Stimulated activated CD8-positive, alpha-beta memory T cell treated with anti-CD3 and anti-CD28 coated beads, Interleukin-2, amount 100 ng/mL, for 48 hours (primary cell): ENCODE measurements at regions not wholly inside any gene's neighbourhood (a gene's known extent, or its start where the extent isn't known, plus 50 kb on each side); places are given as distances from the start of the nearest gene placed in this dataset.

ENCODE experiments used
- DNase-seq, 2 donors: peaks; one replicate each; pipeline ENCODE4 v3.0.0-alpha.2; 2020; ENCODE audit warnings: low read depth in 2 of 2

DNA sequence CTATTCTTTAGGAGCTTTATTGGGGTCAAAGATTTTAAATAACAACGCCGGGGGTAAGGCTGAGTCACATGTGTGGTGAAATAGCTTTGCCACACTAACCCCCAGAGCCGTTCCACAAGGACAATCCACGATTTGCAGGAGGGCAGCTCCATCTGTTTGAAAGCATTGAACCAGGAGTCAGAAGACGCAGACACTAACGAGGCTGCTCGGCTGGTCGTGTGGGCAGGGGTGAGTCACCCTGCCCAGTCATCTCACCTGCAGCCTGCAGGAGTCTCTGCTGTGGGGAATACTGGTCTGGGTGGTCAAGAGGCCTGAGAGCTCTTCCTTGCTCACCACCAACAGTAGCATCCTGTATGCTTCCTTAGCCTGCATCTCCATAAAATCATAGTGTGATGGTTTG, 149.2 kb upstream of the NCK2 start:
- DNase-seq: no peak

DNA sequence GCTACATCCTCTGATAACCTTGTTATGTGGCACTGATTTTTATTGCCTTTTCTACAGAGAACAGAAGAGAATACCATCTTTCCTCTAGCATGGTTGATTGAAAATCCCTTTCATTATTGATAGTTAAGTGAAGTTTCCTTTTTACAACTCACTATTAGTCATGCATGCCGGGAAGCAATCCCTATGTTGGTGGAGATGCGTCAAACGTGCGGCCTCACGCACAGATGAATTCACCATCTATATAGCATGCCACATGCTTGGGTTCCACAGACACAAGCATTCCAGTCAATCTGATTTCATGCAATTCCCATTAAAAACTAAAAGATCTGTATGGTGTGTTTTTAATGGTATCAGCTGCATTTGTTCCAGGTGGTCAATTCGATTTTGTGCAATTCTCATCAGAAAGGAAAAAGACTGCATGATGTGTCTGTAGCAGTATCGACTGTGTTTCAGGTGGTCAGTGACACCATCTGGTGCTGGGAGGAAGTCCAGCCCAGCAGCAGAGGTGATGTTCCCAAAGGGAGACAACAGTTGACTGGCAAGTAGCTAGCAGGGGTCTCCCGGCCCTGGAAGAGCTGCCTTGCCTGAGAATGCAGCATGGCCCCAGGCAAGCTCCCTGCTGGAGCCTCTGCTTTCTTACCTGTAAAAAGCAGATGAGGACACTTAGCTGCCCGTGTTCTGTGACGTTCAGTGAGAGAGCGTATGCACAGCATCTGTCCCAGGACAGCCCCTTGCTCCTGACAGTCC, 151.3 kb upstream of the NCK2 start:
- DNase-seq: no peak

DNA sequence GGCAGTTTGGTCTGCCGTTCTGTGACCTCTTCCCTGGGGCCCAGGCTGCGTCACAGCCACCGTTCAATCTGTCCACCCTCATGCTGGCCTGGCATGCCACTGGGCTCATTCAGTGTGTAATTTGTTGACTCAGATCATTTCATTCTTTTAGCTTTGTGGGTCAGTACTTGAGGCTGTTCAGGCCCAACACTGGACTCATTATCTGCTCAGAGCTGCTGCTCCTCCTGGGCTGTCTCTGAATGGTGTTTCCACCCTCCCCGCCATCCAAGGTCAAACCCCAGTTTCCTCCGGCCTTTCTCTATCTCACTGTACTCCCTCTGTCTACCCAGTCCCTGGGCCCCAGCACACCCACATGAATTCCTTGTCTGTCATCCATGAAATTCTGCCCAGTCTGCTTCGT, 152.4 kb upstream of the NCK2 start:
- no peak for DNase-seq

DNA sequence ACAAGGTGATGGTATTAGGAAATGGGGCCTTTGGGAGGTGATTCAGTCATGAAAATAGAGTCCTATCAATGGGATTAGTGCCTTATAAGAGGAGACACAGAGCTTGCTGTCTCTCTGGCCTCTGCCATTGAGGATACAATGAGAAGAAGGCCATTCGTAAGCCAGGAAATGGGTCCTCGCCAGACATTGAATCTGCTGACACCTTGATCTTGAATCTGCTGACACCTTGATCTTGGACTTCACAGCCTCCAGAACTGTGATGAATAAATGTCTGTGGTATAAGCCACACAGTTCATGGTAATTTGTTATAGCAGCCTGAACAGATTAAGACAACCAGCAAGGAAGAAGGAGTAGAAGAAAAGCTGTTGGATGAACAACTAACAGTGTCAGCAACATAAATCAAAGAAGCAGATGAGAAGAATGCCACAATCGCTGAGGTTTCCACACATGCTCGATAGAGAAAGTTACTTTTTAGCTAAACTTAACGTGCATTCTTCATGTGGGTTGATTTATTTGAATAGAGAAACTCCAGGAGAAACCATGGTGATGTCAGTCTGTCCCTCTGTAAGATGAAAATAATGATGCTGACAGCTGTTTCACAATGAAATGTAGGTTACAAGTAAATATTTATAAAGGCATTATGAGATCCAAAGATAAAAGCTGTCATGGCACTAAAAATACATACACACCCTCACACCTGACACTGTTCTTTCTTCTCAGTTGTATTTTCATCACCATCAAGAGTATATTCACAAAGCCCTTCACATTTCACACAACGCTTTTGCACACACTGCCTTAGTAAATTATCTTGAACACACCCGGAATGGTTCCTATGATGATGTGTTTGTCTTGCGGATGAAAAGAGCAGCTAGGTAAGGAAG, 153.7 kb upstream of the NCK2 start:
- no peak for DNase-seq

DNA sequence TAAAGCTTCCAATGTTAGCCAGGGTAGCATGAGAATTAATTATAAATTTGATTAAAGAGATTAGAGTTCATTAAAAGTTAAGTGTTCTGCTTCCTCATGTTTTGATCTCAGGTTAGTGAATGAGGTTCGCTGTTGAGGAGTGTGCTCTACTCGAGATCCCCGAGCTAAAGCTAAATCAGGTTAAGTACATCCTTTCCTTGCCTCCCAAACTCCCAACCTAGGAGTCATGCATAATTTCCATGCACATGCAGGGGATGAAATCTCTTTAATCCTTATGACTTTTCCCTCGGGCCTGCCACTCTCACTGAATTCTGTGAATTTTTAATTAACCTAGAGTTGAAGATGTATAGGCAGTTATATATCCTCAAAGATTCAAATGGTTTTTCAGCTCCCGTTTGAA, 156.1 kb upstream of the NCK2 start:
- no peak for DNase-seq

DNA sequence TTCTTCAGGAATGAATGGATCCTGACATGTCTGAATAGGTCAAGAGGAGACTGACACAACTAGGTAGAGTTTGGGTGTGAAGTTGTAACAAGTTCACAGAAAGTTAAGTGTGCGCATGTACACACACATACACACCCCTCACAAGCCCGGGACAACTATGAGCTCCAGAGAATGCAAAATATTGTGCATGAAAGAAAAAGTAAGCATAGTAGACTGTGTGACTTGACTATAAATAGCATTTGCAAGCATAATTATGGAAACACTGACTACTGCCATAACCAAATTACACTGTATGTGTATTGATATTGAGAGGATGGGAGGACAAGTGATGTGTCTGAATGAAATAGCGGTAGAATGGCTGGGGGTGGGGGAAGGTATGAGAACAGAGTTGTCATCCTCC, 157.1 kb upstream of the NCK2 start:
- no peak for DNase-seq

DNA sequence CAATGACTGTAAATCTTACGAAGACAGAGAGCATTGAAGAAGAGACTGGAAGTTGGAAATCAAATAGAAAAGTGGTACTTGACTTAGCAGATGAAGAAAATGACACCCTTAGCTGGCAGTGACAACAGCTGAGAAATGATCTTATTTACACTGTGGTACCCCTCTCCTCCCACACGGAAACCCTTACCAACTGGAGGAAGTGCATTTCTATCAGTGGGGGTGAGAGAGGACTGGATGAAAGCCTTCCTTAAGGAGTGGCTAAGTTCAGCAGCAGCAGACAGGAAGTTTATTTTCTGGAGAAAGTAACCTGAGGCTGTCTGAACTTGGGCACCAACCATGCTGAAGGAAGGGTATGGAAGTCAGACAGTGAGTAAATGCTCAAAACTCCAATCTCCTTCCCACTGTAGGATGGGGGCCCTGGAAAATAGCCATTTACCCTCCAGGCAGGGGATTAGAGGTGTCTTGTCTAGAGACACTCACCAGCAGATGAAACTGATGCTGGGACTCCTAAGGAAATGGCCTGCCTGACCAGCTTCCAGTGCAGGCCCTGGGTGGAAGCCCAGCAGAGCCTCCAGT, 160.2 kb upstream of the NCK2 start:
- no peak for DNase-seq

DNA sequence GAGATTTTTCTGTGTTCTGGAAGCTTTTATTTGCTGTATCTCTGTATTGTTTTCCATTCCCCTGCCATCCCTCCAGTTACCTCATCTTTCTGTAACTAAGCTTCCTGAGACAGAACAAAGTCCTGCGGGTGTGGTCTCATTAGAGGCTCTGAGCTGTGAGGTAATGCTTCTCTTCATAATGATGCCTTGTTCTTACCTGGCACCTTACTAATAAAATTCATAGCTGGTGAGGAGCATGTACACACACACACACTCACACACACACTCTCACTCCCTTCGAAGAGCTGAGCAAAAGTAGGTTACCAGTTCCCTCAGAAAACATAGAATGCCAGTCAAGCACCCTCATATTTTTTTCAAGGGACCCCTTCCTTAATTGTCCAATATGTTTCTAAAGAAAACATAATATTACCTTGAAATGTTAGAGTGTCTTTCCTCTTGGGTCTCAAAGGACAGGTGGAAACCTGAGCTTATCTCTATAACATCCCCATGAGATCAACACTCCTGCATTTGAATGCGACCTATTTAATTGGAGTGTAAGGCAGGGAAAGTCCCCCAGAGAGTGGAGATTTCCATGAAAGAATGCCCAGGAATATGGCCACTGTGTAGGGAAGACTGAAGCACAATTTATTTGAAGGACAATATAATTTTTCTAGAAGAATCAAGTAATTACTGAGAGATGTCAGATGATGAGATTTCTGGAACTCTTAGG, 161.6 kb upstream of the NCK2 start:
- DNase-seq: no peak

DNA sequence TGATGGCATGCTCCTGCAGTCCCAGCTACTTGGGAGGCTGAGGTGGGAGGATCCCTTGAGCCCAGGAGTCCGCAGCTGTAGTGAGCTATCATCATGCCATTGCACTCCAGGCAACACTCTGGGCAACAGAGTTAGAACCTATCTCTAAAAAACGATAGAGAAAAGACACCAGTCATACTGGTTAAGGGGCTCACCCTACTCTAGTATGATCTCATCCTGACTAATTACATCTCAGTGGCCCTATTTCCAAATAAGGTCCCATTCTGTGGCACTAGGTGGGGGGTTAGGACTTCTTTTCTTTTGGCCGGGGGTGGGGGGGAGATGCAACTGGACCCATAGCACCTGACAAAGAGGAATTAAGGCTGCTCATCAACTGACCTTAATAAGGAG, 163.2 kb upstream of the NCK2 start:
- no peak for DNase-seq

DNA sequence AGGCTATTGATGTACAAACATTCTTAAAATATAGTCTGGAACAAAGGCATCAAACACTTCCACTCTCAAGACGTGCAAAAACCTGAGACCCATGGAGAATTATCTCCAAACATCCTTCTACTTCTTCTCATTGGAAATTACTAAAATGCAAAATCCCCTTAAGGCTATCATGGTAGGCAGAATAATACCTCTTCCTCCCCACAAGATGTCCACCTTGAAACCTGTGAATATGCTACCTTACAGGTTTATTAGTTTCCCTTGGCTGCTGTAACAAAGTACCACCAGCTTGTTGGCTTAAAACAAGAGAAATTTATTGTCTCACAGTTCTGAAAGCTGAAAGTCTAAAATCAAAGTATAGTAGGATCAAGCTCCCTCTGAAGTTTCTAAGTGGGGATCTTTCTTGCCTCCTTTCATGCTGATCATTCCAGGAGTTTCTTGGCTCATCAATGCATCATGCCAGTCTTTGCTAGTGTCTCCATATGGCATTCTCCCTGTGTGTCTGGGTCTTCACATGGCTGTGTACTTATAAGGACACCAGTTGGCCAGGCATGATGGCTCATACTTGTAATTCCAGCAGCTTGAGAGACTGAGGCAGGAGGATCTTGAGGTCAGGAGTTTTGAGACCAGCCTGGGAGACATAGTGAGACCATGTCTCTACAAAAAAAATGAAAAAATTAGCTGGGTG, 163.7 kb upstream of the NCK2 start:
- no peak for DNase-seq

DNA sequence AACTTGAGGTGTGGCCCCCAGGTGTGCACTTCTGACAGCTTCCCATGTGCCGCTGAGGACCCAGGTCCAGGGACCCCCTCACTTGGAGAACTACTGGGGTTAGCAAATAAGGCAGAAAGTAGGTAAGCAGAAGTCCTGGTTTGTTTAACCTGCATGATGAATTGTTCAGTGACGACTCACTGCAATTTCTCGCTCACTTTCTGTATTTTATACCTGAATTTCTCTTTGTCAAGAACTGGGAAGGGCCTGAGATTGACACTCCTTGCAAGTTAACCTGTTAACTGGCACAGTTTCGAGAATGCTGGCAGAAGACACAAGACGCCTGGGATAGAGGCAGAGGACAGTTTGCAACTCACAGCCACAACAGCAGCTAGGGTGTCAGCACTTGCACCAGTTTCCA, 164.5 kb upstream of the NCK2 start:
- no peak for DNase-seq

DNA sequence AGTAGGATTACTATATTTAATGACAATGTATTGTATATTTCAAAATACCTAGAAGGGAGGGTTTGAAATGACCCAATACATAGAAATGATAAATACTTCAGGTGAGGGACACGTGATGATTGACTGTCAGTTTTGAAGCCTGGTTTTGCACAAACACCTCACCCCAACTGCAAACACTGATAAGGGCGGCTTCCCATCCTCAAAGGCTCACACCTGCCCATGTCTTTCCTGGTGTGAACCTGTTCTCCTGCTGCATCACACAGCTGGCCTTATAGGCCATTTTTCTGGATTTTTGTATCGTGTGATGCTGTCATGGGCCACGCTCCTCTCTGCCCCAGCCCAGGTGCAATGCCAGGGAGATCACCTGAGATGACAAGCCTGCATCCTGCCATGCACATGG, 166.5 kb upstream of the NCK2 start:
- no peak for DNase-seq

DNA sequence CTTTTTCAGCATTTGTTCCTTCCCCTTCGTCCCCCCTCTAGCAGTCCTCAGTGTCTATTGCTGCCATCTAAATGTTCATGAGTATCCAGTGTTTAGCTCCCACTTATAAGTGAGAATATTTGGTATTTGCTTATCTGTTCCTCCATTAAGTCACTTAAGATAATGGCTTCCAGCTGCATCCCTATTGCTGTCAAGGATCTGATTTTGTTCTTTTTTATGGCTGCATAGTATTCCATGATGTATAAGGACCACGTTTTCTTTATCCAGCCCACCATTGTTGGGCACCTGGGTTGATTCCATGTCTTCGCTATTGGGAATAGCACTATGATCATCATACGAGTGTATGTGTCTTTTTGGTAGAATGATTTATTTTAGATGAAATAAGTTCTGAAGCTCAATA, 166.9 kb upstream of the NCK2 start:
- DNase-seq: no peak

DNA sequence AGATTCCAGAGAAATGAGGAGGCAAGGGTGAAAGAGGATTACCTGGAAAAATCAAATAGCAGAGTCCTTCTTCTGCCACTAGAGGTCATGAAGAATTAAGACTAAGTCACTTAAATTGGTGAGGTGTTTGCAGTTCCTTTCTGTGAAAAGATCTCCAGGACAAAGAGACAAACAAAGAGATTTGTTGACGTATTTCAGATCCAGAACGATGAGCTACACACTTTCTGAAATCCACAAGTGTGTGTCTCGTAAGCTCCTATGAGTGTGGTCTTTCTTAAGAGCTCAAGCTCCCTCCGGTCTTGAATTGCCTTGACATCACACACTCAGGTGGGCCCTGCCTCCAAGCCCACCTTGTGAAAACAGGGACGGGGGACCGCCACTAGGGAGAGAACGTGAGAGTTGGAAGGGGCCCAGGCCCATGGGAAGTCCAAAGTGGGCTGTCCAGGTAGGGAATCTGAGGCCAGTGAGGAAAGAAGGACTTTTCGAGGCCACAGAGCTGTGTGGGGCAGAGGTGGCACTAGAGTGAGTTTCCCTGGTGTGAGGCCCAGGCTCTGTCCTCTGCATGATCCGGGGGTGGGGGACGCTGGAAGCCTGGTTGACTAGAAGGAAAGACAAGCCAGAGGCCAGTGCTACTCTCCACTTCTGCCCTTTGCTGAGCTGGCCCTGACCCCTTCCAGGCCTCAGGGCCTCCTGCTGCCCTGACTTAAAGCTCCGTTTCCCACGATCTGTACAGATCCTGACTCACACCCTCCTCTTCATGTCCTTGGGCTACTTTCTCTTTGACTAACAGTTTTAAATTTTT, 168.1 kb upstream of the NCK2 start:
- DNase-seq: no peak

DNA sequence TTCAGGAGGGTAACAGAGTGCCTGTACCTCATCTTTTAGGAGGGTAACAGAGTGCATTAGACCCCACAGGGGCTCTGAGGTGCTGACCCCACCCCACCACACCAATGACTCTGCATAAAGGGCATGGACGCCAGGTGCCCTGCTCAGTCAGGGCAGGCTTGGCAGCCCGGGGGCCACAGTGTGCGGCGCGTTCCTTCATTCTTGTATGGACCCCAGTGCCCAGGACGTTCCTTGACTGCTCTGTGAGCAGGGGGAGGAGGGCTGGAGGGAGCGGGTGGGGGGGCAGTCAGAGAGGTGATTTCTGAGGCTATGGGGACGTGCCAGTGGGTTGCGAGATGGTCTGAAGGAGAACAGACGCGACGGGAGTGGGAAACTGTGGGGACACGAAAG, 168.7 kb upstream of the NCK2 start:
- no peak for DNase-seq

DNA sequence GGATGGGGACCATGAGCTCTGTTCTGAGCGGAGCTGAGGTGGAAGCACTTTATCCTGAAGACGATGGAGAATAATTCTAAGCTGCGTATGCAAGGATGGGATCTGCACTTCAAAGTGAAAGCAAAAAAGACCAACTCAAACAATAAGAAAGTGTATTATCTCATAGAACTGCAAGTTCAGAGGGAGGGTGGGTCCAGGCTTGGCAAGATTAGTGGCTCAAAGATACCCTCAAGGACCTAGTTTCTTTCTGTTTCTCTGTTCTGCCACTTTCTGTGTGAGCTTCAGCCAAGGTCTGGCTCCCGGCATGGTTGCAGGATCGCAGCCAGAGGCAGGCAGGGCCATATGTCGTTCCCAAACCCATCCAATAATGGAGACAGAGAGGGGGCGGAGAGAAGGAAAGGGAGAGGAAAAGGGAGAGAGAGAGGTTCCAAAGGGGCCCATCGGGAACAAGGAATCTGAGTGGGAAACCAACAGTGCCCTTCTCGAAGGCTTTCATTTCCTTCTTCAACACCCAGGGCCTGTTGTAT, 169.2 kb upstream of the NCK2 start:
- no peak for DNase-seq

DNA sequence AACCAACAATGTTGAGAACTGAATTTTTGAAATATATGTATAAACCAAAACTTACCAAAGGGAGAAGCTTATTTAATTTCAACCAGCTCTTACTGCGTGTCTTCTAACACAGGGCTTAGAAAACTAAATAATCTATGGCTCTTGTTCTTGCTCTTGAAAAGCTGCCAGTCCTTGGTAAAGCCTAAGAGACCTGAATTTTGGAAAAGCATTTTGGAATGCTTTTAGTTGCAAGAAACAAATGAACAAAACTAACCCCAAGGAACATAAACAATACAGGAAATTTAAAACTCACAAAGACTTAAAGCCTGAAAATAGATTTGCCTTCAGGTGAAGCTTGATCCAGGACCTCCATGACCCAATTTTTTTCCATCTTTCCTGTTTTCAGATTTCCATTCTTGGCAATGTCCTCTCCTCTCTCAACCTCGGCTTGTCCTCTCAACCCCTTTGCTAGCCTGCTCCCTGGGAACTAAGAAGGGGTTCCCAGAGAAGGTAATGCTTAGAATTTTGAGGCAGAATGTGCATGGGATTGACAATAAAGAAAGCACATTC, 169.8 kb upstream of the NCK2 start:
- DNase-seq: no peak

DNA sequence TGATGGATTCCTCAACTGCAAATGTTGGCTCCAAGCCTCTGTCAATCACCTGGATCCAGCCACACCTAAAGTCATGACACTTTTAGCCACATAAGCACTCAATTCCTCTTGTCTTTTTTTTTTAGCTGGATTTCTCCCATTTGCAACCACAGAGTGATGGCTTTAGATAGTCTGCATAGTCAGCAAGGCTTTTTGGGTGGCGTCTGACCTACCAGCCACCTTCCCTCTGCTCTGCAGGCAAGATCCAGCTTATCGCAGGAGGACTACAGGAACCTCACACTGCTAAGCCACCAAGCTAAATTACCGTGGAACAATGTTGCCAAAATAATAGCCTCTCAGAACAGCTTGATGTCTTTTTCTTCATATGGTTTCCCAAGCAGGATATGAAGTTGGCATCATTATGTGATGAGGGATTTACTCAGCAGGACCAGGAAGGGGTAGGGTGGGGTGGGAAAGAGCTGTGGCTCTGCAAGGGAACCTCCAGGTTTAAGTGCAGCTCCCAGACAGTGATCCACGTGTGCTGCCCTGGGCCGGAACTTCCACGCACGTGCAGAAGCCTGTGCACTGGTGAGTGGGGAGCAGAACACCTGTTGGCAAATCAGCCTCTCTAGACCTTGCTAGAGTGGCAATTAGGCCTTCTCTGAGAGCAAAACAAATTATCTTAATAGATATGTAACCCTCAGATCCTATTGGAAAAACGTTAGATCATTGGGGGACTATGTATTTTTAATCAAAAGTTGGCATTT, 170.6 kb upstream of the NCK2 start:
- DNase-seq: no peak

DNA sequence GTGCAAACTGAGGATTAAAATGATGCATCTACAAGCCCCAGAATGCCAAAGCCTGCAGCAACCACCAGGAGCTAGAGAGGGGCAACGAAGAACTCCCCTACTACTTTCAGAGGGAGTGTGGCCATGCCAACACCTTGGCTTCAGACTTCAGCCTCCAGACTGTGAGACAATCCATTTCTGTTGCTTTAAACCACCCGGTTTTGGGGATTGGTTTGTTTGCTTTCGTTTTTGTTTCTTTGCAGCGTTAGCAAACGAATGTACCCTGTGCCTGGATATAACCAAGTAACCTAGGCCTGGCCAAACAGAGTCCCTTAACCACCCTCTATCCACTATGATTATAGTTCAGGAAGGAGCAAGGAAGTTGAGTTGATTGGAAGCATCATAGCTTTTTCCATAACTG, 171.2 kb upstream of the NCK2 start:
- DNase-seq: no peak
